Peyer's patch (tissue), 4 donors: ENCODE measurements at regions not wholly inside any gene's neighbourhood (a gene's known extent, or its start where the extent isn't known, plus 50 kb on each side); places are given as distances from the start of the nearest gene placed in this dataset.
"Not testable (repeated sequence)": the region's sequence is repeated elsewhere in the genome, so short reads cannot be mapped to it uniquely, and the experiment has no call there.

Experiments
- DNase-seq, 3 donors: peaks; one replicate each; pipeline ENCODE4 v3.0.0-alpha.2; 2017 to 2019
- H3K27ac ChIP-seq, 4 donors: fragments of 200-600 bp; sonication (generic); one replicate each; pipeline ENCODE4 v1.5.1; 2016 to 2019
- H3K27me3 ChIP-seq, 2 donors: fragments of 200-600 bp; sonication (generic); one replicate each; pipeline ENCODE4 v1.5.1; 2019
- H3K36me3 ChIP-seq, 3 donors: fragments of 200-600 bp; sonication (generic); one replicate each; pipeline ENCODE4 v1.5.1; 2016 to 2019
- H3K4me1 ChIP-seq, 4 donors: fragments of 200-600 bp; sonication (generic); one replicate each; pipeline ENCODE4 v1.5.1; 2016 to 2019
- H3K4me3 ChIP-seq, 4 donors: fragments of 200-600 bp; sonication (generic); 1 replicate in 3 of 4; 2 replicates in 1 of 4; pipeline ENCODE4 v1.5.1; 2016 to 2019; ENCODE audit warnings: mild to moderate bottlenecking in 1 of 4
- H3K9me3 ChIP-seq, 4 donors: fragments of 200-600 bp; sonication (generic); one replicate each; pipeline ENCODE4 v1.5.1; 2016 to 2019; ENCODE audit warnings: mild to moderate bottlenecking in 1 of 4
- POLR2A ChIP-seq, 2 donors: fragments of 450-650 bp; IDR thresholded peaks; one replicate each; pipeline ENCODE4 v1.5.1; 2017; ENCODE audit warnings: antibody characterized with exemption in 2 of 2, mild to moderate bottlenecking in 2 of 2, moderate library complexity in 2 of 2
- TF ChIP-seq, protein P1 (sequence below), 6 experiments: fragments of 450-650 bp in 4 of 6; fragments of 200-600 bp in 2 of 6; sonication (generic) in 1 of 6; IDR thresholded peaks; one replicate each; pipeline ENCODE4 v1.5.1; 2017 to 2019; ENCODE audit warnings: antibody characterized with exemption in 6 of 6, mild to moderate bottlenecking in 3 of 6, moderate library complexity in 1 of 6

GRCh38 chr7:34425631-34426384, 232.2 kb upstream of the NPSR1 start:
- Histone ChIP-seq H3K4me1 (no peaks in the 10 kb centered on the region), H3K27me3 (no peaks in the 10 kb centered on the region), H3K4me3 (no peak overlapping the region), H3K27ac (no peak overlapping the region), H3K9me3 (no peaks in the 10 kb centered on the region), H3K36me3 (no peaks in the 10 kb centered on the region)
- no peak for DNase-seq
- TF ChIP-seq, protein P1, sequence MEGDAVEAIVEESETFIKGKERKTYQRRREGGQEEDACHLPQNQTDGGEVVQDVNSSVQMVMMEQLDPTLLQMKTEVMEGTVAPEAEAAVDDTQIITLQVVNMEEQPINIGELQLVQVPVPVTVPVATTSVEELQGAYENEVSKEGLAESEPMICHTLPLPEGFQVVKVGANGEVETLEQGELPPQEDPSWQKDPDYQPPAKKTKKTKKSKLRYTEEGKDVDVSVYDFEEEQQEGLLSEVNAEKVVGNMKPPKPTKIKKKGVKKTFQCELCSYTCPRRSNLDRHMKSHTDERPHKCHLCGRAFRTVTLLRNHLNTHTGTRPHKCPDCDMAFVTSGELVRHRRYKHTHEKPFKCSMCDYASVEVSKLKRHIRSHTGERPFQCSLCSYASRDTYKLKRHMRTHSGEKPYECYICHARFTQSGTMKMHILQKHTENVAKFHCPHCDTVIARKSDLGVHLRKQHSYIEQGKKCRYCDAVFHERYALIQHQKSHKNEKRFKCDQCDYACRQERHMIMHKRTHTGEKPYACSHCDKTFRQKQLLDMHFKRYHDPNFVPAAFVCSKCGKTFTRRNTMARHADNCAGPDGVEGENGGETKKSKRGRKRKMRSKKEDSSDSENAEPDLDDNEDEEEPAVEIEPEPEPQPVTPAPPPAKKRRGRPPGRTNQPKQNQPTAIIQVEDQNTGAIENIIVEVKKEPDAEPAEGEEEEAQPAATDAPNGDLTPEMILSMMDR (IDR thresholded peaks at IDR 0.05) = no peak
- no peak for TF ChIP-seq POLR2A (IDR thresholded peaks at IDR 0.05)

DNA sequence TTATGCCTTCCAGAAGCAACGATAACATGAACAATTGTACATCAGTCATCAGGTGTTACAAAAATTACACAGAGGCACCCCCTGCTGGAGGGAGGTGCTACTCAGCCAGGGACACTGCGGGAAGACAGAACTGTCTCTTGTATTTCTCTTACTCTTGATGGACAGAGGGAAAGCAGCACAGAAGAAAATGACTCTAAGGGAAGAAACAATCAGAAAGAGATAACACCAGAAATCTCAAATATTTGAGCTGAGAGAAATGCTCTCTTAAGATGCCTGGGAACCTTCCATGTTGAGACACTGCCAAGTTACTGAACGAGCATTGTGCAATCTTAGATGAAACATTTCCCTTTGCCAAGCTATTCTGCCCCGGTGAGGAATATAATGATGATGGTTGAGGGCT, 227.6 kb upstream of the NPSR1 start:
- no peaks in the 10 kb centered on the region for H3K4me1 ChIP-seq
- TF ChIP-seq, protein P1 (IDR thresholded peaks at IDR 0.05) = no peak
- TF ChIP-seq POLR2A (IDR thresholded peaks at IDR 0.05) = no peak
- H3K36me3 ChIP-seq = no peaks in the 10 kb centered on the region
- no peaks in the 10 kb centered on the region for H3K9me3 ChIP-seq
- no peaks in the 10 kb centered on the region for H3K27me3 ChIP-seq
- DNase-seq = no peak
- H3K4me3 ChIP-seq = no peak overlapping the region
- no peak overlapping the region for H3K27ac ChIP-seq

GRCh38 chr7:34438436-34438835, 219.6 kb upstream of the NPSR1 start:
- H3K27me3 ChIP-seq = no peaks in the 10 kb centered on the region
- DNase-seq = no peak
- TF ChIP-seq POLR2A (IDR thresholded peaks at IDR 0.05) = no peak
- TF ChIP-seq, protein P1 (IDR thresholded peaks at IDR 0.05) = no peak
- H3K9me3 ChIP-seq = no peaks in the 10 kb centered on the region
- H3K4me1 ChIP-seq = no peaks in the 10 kb centered on the region
- H3K4me3 ChIP-seq = no peak overlapping the region
- H3K36me3 ChIP-seq = no peaks in the 10 kb centered on the region
- H3K27ac ChIP-seq = no peak overlapping the region

DNA sequence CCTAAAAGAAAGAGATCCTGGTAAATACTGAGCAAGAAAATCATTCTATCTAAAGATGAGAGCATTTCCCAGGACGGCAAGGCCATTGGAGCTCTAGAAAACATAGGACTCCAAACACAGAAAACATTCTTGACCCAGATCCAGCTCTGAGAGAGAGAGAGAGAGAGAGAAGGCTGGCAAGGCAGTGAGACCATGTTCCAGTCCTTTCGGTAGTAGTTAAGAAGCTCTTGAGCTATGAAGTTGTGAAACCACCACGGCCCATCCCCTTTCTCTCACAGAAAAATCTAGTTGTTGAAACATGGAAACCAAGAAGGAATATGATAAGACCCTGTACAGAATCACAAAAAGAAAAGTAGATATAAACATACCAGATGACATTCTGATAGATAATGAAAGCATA, 212.4 kb upstream of the NPSR1 start:
- Histone ChIP-seq H3K27ac (no peak overlapping the region), H3K4me3 (no peak overlapping the region), H3K9me3 (no peaks in the 10 kb centered on the region), H3K27me3 (no peaks in the 10 kb centered on the region), H3K36me3 (no peaks in the 10 kb centered on the region), H3K4me1 (no peaks in the 10 kb centered on the region)
- DNase-seq = no peak
- no peak for TF ChIP-seq POLR2A (IDR thresholded peaks at IDR 0.05)
- TF ChIP-seq, protein P1 (IDR thresholded peaks at IDR 0.05) = no peak

DNA sequence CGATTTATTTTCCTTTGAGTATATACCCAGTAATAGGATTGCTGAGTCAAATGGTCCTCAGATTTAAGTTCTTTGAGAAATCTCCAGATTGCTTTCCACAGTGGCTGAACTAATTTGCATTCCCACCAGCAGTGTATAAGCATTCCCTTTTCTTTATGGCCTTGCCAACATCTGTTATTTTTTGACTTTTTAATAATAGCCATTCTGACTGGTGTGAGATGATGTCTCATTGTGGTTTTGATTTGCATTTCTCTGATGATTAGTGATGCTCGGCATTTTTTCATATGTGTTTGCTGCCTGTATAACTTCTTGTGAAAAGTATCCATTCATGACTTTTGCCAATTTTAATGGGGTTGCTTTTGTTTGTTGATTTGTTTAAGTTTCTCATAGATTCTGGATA, 209.5 kb upstream of the NPSR1 start:
- H3K27me3 ChIP-seq, H3K9me3 ChIP-seq, H3K4me1 ChIP-seq, H3K27ac ChIP-seq, DNase-seq, H3K36me3 ChIP-seq, H3K4me3 ChIP-seq: not testable (repeated sequence)

GRCh38 chr7:34449765-34450164, 208.3 kb upstream of the NPSR1 start:
- Histone ChIP-seq H3K9me3 (no peaks in the 10 kb centered on the region), H3K4me3 (no peak overlapping the region), H3K27ac (no peak overlapping the region), H3K36me3 (no peaks in the 10 kb centered on the region), H3K4me1 (no peaks in the 10 kb centered on the region), H3K27me3 (no peaks in the 10 kb centered on the region)
- DNase-seq = no peak
- TF ChIP-seq, protein P1 (IDR thresholded peaks at IDR 0.05) = no peak
- no peak for TF ChIP-seq POLR2A (IDR thresholded peaks at IDR 0.05)
